Activated CD4-positive, alpha-beta T cell treated with anti-CD3 and anti-CD28 coated beads, Interleukin-2, amount 50 U/mL, for 1 hour (primary cell): ENCODE measurements at regions not wholly inside any gene's neighbourhood (a gene's known extent, or its start where the extent isn't known, plus 50 kb on each side); places are given as distances from the start of the nearest gene placed in this dataset.

Source experiments
- DNase-seq: peaks from one replicate; pipeline ENCODE4 v3.0.0-alpha.2; 2020

- no peak for DNase-seq
Observed at GRCh38 chr6:156107624-156108101, 652.0 kb upstream of the NOX3 start.

- DNase-seq, result no peak
Observed at GRCh38 chr6:156102129-156102528, 646.5 kb upstream of the NOX3 start.

- DNase-seq, result no peak
Observed at GRCh38 chr6:156098839-156099238, 643.2 kb upstream of the NOX3 start.

- no peak for DNase-seq
Observed at GRCh38 chr6:156087487-156087886, 631.8 kb upstream of the NOX3 start.

- DNase-seq, result no peak
Observed at GRCh38 chr6:156082012-156082411, 626.4 kb upstream of the NOX3 start.

- DNase-seq, result no peak
Observed at GRCh38 chr6:156080371-156080770, 624.7 kb upstream of the NOX3 start.

GRCh38 chr6:156068881-156069280 is 613.2 kb upstream of the NOX3 start:
- no peak for DNase-seq

GRCh38 chr6:156065849-156066248 is 610.2 kb upstream of the NOX3 start:
- DNase-seq, result no peak

GRCh38 chr6:156062091-156062563 is 606.5 kb upstream of the NOX3 start:
- no peak for DNase-seq

GRCh38 chr6:156061465-156061864 is 605.8 kb upstream of the NOX3 start:
- no peak for DNase-seq

GRCh38 chr6:156060013-156060412 is 604.4 kb upstream of the NOX3 start:
- DNase-seq, result no peak

- no peak for DNase-seq
Observed at GRCh38 chr6:156058356-156058755, 602.7 kb upstream of the NOX3 start.

- no peak for DNase-seq
Observed at GRCh38 chr6:156057869-156058268, 602.2 kb upstream of the NOX3 start.

- DNase-seq, result no peak
Observed at GRCh38 chr6:156056085-156056484, 600.4 kb upstream of the NOX3 start.

- no peak for DNase-seq
Observed at GRCh38 chr6:156053626-156054025, 598.0 kb upstream of the NOX3 start.

- no peak for DNase-seq
Observed at GRCh38 chr6:156046841-156047449, 591.3 kb upstream of the NOX3 start.

- no peak for DNase-seq
Observed at GRCh38 chr6:156046268-156046665, 590.6 kb upstream of the NOX3 start.

- DNase-seq, result no peak
Observed at GRCh38 chr6:156045401-156046267, 590.0 kb upstream of the NOX3 start.

GRCh38 chr6:156033598-156033997 is 578.0 kb upstream of the NOX3 start:
- DNase-seq, result no peak

- no peak for DNase-seq
Observed at GRCh38 chr6:156031516-156031915, 575.9 kb upstream of the NOX3 start.

- no peak for DNase-seq
Observed at GRCh38 chr6:156030053-156030452, 574.4 kb upstream of the NOX3 start.

- no peak for DNase-seq
Observed at GRCh38 chr6:156029286-156029985, 573.8 kb upstream of the NOX3 start.

GRCh38 chr6:156028335-156029131 is 572.9 kb upstream of the NOX3 start:
- no peak for DNase-seq
